ENCODE measurements at regions not wholly inside any gene's neighbourhood (a gene's known extent, or its start where the extent isn't known, plus 50 kb on each side); places are given as distances from the start of the nearest gene placed in this dataset.

- no peak for DNase-seq
Measured at GRCh38 chr13:69418319-69418718, 689.3 kb upstream of the ATXN8OS start.

- DNase-seq = no peak
Measured at GRCh38 chr13:69410761-69411160, 696.9 kb upstream of the ATXN8OS start.

- no peak for DNase-seq
Measured at GRCh38 chr13:69391756-69392155, 715.9 kb upstream of the ATXN8OS start.

- no peak for DNase-seq
Measured at GRCh38 chr13:69389899-69390298, 717.7 kb upstream of the ATXN8OS start.

- DNase-seq = no peak
Measured at GRCh38 chr13:69373747-69374425, 733.7 kb upstream of the ATXN8OS start.

- DNase-seq = no peak
Measured at GRCh38 chr13:69363360-69363759, 744.3 kb upstream of the ATXN8OS start.

- DNase-seq = no peak
Measured at GRCh38 chr13:69331245-69331644, 776.4 kb upstream of the ATXN8OS start.

- no peak for DNase-seq
Measured at GRCh38 chr13:69324090-69324886, 783.3 kb upstream of the ATXN8OS start.

GRCh38 chr13:69319656-69320055 is 788.0 kb upstream of the ATXN8OS start:
- DNase-seq = no peak

- no peak for DNase-seq
Measured at GRCh38 chr13:69315039-69315438, 792.6 kb upstream of the ATXN8OS start.

- DNase-seq = no peak
Measured at GRCh38 chr13:69306766-69307165, 800.9 kb upstream of the ATXN8OS start.

GRCh38 chr13:69300131-69300530 is 807.5 kb upstream of the ATXN8OS start:
- DNase-seq = no peak

- no peak for DNase-seq
Measured at GRCh38 chr13:69296130-69296529, 811.5 kb upstream of the ATXN8OS start.

- DNase-seq = no peak
Measured at GRCh38 chr13:69292789-69293425, 814.7 kb upstream of the ATXN8OS start.

GRCh38 chr13:69291292-69291906 is 816.2 kb upstream of the ATXN8OS start:
- no peak for DNase-seq

GRCh38 chr13:69288026-69288425 is 819.6 kb upstream of the ATXN8OS start:
- no peak for DNase-seq

GRCh38 chr13:69287050-69287698 is 820.5 kb upstream of the ATXN8OS start:
- no peak for DNase-seq

GRCh38 chr13:69283837-69284236 is 823.8 kb upstream of the ATXN8OS start:
- DNase-seq = no peak

GRCh38 chr13:69283301-69283700 is 824.3 kb upstream of the ATXN8OS start:
- no peak for DNase-seq

GRCh38 chr13:69280399-69280798 is 827.2 kb upstream of the ATXN8OS start:
- DNase-seq = no peak

- DNase-seq = no peak
Measured at GRCh38 chr13:69279213-69279612, 828.4 kb upstream of the ATXN8OS start.

- DNase-seq = no peak
Measured at GRCh38 chr13:69274231-69274630, 833.4 kb upstream of the ATXN8OS start.
